Lower leg skin (tissue), 4 donors: ENCODE measurements at regions not wholly inside any gene's neighbourhood (a gene's known extent, or its start where the extent isn't known, plus 50 kb on each side); places are given as distances from the start of the nearest gene placed in this dataset.

Source experiments
- DNase-seq, 2 donors: peaks; one replicate each; pipeline ENCODE4 v3.0.0-alpha.2; 2019; ENCODE audit warnings: low spot score in 2 of 2
- H3K4me3 ChIP-seq: fragments of 200-600 bp; sonication (generic); 2 replicates; pipeline ENCODE4 v1.5.1; 2017; ENCODE audit warnings: mild to moderate bottlenecking, low read depth; ENCODE audit not compliant: poor library complexity, severe bottlenecking
- POLR2A ChIP-seq, 2 donors: fragments of 450-650 bp; IDR thresholded peaks; one replicate each; pipeline ENCODE4 v1.6.1; 2016 to 2017; ENCODE audit warnings: antibody characterized with exemption in 2 of 2, mild to moderate bottlenecking in 1 of 2, moderate library complexity in 1 of 2
- WGBS, 2 donors: methylation state at CpG; one replicate each; pipeline ENCODE4 v1.1.5; 2018; 5-methylcytosine and 5-hydroxymethylcytosine counted together
- intact Hi-C: fragments of 100-400 bp; cut with DNase I; formaldehyde crosslinking; loops from one replicate; pipeline ENCODE4 v1.15.0; 2023; ENCODE audit warnings: low total_unique reads
- TF ChIP-seq, protein P1 (sequence below), 3 donors: fragments of 450-650 bp; IDR thresholded peaks; one replicate each; pipeline ENCODE4 v1.5.1; 2016; ENCODE audit warnings: antibody characterized with exemption in 3 of 3, mild to moderate bottlenecking in 3 of 3, moderate library complexity in 2 of 3

GRCh38 chr11:62017878-62018655, 50.6 kb upstream of the FTH1 start:
- 86 to 89% methylated on average over 15 of the region's 15 CpGs for WGBS, 2 donors
- TF ChIP-seq, protein P1, sequence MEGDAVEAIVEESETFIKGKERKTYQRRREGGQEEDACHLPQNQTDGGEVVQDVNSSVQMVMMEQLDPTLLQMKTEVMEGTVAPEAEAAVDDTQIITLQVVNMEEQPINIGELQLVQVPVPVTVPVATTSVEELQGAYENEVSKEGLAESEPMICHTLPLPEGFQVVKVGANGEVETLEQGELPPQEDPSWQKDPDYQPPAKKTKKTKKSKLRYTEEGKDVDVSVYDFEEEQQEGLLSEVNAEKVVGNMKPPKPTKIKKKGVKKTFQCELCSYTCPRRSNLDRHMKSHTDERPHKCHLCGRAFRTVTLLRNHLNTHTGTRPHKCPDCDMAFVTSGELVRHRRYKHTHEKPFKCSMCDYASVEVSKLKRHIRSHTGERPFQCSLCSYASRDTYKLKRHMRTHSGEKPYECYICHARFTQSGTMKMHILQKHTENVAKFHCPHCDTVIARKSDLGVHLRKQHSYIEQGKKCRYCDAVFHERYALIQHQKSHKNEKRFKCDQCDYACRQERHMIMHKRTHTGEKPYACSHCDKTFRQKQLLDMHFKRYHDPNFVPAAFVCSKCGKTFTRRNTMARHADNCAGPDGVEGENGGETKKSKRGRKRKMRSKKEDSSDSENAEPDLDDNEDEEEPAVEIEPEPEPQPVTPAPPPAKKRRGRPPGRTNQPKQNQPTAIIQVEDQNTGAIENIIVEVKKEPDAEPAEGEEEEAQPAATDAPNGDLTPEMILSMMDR (IDR thresholded peaks at IDR 0.05) = no peak
- TF ChIP-seq POLR2A (IDR thresholded peaks at IDR 0.05) = no peak
- intact Hi-C loops = no loop called here
- no peak for DNase-seq
- no peak overlapping the region for H3K4me3 ChIP-seq
